Epithelial cell of esophagus (primary cell): ENCODE measurements at regions not wholly inside any gene's neighbourhood (a gene's known extent, or its start where the extent isn't known, plus 50 kb on each side); places are given as distances from the start of the nearest gene placed in this dataset.

ENCODE experiments used
- DNase-seq: peaks from one replicate; pipeline ENCODE4 v3.0.0; 2010; ENCODE audit warnings: low read depth
- H3K4me3 ChIP-seq: 2 replicates; pipeline ENCODE4 v1.5.1; 2011; ENCODE audit warnings: mild to moderate bottlenecking, low read length, control low read depth
- CTCF ChIP-seq: IDR thresholded peaks from 2 replicates; pipeline ENCODE4 v1.5.1; 2011; ENCODE audit warnings: low read depth, mild to moderate bottlenecking, low read length, control low read depth, inconsistent platforms; ENCODE audit not compliant: insufficient read depth; ENCODE audit errors: missing control alignments

- TF ChIP-seq CTCF = no peak
- DNase-seq = no peak
- H3K4me3 ChIP-seq = no peak overlapping the region
Observed at GRCh38 chr11:42720716-42721563, 590.9 kb upstream of the API5 start.

DNA sequence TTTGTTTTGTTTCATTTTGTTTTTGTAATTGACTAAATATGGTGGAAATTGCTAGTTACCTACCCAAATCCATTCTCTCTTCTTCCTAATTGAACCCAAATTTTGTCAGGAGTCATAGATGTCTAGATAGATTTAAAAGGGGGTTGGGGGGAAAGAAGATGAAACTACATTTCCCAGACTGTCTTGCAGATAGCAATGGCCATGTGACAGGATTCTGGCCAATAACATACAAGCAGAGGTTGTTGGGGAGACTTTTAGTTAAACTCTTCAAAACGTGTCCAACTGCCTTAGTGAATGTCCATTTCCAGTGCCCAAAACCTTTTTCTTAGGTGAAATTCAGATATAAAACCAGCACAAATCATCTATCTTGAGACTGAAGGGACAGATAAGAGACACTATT lies 583.9 kb upstream of the API5 start:
- no peak for TF ChIP-seq CTCF
- DNase-seq = no peak
- no peak overlapping the region for H3K4me3 ChIP-seq

DNA sequence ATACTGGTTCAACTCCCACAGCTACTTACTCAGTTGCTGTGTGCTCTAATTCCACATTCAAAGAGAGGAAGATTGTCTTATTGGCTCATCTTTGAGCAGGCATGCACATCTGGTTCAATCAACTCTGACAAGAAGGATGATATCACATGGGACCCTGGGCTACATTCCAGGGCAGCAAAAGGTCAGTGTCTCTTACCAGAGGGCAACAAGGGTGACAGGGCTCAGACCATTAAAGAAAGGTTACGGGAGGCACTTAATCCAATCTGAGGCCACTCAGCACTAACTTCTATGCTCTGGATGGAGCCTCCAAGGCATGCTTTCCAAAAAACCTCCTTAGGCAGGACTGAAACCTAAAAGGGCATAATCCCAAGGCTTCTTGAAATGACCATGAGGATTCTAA lies 549.4 kb upstream of the API5 start:
- TF ChIP-seq CTCF = no peak
- no peak overlapping the region for H3K4me3 ChIP-seq
- no peak for DNase-seq

DNA sequence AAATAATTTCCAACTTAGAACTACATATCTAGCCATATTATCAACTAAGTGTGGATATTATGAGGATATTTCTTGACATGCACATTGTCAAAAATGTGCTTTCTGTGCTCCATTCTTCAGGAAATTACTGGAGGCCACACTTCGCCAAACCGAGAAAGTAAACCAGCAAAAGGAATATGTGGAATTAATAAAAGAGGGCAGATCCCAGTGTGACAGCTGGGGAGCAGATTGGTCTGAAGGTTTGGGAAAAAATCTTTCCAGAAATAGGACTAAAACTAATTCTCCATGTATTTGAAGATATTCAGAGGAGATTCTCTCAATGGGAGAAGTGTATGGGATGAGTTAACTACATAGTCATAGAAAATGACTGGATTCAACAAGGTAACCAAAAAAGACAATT lies 546.9 kb upstream of the API5 start:
- DNase-seq = no peak
- no peak for TF ChIP-seq CTCF
- H3K4me3 ChIP-seq = no peak overlapping the region

- TF ChIP-seq CTCF = no peak
- DNase-seq = no peak
- H3K4me3 ChIP-seq = no peak overlapping the region
Observed at GRCh38 chr11:42768576-42768975, 543.2 kb upstream of the API5 start.

DNA sequence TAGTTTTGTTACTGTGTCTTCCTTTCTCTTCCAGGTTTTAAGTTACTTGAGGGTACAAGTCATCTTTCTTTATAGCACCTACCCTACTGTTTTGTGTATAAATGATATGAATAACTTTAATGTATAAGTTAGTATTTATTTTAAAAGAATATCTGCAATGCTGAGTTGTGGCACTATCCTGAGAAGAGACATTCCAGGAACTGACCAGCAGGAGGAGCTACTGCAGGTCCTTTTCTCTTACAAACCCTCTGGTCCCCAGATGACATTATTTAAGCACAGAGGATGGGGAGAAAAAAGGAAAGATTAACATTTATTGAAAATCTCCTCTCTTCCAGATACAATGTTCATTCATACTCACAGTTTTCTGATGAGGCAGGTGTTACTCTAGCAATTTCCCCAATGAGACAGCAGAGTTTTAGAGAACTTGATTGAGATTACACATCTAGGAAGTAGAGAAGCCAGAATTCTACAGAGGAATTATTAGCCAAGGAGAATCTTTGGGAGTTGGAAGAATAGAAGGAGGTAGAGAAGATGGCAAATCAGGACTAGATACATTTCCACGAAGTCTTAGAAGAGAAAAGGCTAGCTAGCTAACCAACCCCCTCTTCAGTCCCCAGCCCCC lies 541.2 kb upstream of the API5 start:
- DNase-seq = peak; percentile 35
- no peak overlapping the region for H3K4me3 ChIP-seq
- TF ChIP-seq CTCF = peak; percentile 42
